T-helper 2 cell (primary cell): ENCODE measurements at regions not wholly inside any gene's neighbourhood (a gene's known extent, or its start where the extent isn't known, plus 50 kb on each side); places are given as distances from the start of the nearest gene placed in this dataset.

Experiments used
- DNase-seq, 5 experiments: peaks; one replicate each; pipeline versions ENCODE4 v3.0.0 to v3.0.0-alpha.2; 2012 to 2022

DNA sequence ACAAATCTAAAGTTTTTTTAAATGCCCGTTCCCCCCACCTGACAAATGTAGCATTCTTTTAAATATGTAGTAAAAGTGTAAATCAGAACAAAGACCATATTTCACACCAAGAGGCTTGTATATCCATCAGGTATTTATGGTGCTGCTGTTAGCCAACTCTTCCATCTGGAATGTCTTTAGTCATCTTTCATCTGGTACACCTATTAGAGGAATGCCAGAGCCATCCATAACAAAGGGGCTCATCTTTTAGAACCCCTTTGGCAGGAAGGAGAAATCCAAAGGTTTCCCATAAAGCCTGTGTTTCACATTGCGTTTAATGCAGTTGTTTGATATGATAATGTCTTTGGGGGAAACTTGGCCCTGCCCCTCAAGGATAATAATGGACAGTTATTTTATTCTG, 79.3 kb upstream of the C1orf87 start:
- DNase-seq, result no peak

- no peak for DNase-seq
Measured at GRCh38 chr1:60151311-60151710, 77.7 kb upstream of the C1orf87 start.

DNA sequence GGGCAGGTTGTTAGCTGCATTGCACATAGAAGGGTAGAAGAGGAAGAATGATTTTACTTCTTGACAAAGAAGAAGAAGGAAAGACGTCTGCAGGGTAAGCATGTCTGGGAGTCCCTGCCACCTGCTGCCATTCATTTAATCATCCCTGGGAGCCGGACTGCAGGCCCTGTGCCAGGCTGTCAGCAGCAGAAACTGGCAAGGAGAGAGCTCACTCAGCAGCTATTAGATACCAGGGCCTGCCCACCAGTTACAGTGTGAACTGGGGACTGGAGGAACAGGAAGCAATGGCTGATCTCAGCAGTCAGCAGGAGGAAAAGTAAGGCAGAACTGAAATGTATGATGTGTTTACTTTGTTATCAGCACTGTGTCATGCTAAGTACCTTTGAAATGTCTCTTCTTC, 75.7 kb upstream of the C1orf87 start:
- no peak for DNase-seq

- DNase-seq, result no peak
Measured at GRCh38 chr1:60146884-60147283, 73.3 kb upstream of the C1orf87 start.

GRCh38 chr1:60145771-60146170, 72.2 kb upstream of the C1orf87 start:
- no peak for DNase-seq

- DNase-seq, result no peak
Measured at GRCh38 chr1:60141743-60142142, 68.2 kb upstream of the C1orf87 start.

GRCh38 chr1:60141276-60141675, 67.7 kb upstream of the C1orf87 start:
- DNase-seq, result no peak

DNA sequence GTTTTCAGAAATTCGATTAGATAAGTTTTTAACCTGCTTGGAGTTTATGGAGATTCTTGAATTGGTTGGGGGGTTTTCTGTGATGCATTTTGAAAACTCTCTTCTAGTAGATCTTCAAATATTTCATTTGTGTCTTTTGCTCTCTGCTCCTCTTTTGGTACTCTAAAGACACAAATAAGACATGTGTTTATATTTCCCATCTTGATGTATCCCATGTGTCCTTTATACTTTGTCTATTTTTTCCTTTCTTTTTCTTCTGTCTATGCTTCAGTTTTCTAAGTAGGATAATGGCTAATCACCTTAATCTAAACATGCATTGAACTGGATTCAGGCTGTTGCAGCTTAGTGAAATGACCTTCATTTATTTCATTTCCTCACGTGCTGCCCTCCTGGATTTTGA, 63.8 kb upstream of the C1orf87 start:
- DNase-seq, result no peak

GRCh38 chr1:60136395-60136794, 62.8 kb upstream of the C1orf87 start:
- no peak for DNase-seq

DNA sequence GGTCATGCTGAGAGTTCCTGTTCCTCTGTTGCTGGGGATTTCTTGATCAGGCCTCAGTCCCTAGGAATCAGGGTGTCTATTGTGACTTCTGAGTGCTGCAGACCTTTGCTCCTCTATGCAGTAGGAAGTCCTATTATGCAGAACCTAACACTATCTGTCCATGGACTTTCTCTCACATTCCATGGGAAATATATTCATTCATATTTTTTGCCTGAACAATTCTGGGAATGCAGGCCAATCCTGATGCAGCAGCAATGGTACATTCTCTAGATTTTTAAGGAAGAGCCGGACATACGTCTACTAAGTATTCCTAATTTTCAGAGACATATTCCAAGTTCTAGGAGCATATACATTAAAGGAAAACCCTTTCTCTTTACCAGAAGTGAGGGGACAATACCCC, 61.1 kb upstream of the C1orf87 start:
- DNase-seq, result no peak

DNA sequence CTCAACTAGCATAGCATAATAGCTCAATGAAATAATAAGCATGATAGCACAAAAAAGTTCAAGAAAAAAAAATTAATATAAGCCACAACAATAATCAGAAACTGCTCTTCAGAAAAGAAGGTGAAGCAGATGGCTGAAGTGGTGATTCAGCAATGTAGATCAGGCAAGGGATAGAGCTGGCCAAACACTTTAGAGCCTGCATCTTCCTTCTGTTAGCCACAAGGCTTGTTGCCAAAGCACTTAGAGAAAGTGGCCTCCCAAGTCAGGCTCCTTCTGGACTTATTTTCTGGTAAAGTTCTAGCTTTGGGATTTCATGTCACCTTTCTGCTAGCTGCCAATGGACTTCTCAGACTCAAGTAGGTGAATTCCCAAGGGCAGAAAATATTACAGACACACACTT, 60.3 kb upstream of the C1orf87 start:
- DNase-seq, result no peak

DNA sequence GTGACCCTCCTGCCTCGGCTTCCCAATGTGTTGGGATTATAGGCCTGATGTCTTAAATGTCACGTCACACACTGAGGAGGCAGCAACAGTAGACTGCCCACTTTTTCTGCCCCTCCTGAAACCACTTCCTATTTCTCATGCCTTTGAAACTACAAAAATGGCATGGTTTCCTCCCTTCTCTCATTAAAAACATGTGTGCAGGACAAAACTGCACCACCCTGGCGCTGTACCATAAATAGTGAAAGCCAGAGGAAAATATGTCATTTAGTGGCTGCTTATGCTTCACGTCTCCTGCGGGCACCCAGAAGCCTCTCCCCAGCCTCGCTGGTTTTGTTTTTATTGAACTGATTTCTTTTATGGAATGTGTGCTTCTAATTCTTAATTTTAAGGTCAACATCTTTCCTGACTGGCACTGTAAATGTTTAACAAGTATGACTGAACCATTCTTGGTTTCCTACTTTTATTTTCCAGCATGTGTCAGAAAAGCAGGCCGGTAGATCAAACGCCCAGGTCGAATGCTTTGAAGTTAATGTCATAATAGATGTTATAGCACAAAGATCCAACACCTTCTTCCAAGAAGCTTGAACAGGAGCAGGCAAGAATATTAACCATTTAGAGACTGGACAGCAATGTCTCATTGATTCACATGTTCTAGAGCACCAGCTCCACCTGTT, 59.6 kb upstream of the C1orf87 start:
- DNase-seq, result peak in 1 of 5 experiments; percentile 1

DNA sequence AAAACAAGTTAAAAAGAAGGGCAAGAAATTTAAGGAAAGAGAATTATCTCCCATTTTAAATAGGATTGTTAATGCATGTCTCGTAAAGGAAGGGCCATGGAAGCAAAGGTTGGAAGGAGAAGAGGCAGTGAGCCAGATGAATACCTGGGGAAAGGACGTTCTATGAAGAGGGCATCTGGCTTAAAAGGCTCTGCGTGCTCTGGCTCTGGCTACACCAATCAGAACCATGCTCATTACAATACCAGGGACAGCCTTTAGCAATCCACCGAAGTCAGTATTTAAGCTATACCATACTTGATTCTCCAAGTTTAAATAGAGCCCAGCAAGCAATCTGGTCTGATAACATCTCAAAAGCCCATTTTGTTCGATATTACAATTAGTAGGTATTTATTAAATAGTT, 58.5 kb upstream of the C1orf87 start:
- no peak for DNase-seq

DNA sequence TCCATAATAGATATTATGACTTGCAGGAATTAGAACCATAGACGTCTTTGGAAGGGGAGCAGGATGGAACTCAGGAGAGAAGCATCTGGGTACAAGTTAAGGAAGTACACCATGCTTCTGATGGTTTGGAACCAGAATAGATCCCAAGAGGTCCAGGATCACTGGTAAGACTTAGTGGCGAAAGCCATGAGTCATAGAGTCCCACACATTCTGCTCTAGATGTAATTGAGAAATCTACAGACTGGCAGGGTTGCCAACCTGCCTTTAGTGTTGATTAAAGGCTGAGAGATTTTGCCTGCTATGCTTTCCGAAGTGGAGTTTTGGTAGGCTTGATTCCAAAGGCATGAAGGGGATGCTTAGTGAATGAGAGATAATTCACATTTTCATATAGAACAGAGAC, 57.1 kb upstream of the C1orf87 start:
- no peak for DNase-seq

GRCh38 chr1:60129911-60130310, 56.3 kb upstream of the C1orf87 start:
- no peak for DNase-seq

- no peak for DNase-seq
Measured at GRCh38 chr1:60126723-60127122, 53.2 kb upstream of the C1orf87 start.
